Activated T-cell treated with anti-CD3 and anti-CD28 coated beads for 48 hours (primary cell): ENCODE measurements at regions not wholly inside any gene's neighbourhood (a gene's known extent, or its start where the extent isn't known, plus 50 kb on each side); places are given as distances from the start of the nearest gene placed in this dataset.

Experiments used
- DNase-seq: peaks from one replicate; pipeline ENCODE4 v3.0.0-alpha.2; 2020; ENCODE audit warnings: low read depth

DNA sequence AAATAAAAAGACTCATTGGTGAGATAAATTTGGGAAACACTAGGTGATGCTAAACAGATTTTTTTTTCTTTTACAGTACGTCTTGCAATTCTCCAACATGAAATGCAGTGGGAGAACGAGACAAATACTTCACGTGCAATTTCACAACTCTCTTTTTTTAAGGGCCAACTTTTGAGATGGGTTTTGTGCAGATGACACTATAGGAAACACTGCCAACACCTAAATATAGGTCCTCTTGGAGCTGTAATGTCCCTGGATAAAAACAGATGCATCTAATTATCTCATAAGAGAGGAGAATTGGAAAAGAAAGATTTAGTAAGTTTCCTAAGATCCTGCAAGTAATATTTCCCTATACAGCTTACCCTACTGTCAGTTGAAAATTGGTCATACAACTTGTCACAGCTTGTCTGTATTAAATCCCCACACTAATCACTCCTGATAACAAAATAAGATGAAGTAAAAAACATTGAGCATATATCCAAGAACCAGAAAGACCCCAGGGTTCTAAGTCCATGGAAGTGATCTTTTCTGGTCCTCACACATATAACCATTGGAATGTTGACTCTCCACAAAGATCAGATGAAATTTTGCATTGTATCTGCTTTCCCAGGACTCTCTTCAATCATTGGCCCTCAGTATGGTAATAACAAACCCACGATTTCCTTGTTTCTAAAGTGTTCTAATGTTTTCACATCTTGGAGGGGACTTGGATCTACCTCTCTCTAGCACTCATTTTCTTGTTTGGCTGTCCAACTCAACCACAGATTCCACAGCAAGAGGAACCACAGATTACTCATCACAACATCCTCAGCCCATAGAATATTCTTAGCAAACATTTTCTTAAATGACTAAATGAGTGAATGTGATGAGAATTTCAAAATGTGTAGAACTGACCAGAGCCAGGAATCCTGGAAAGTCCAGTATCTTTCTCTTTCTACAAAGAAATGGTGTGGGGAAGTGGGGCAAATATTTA is 769.4 kb upstream of the USP15 start:
- no peak for DNase-seq

DNA sequence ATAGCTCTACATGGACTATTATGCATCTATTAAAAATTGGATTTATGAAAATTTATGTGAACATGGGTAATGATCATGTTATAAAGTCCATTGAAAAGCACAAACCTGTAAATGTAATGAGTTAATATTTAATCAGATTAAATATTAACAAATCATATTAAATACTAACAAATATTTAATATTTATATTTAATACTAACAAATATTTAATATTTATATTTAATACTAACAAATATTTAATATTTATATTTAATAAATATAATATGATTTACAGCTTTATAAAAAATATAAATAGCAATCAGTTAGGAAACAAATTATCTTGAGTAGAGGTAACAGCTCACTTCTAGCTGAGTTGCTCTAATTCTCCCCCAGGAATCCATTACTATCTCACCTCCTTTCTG is 758.0 kb upstream of the USP15 start:
- DNase-seq: no peak

DNA sequence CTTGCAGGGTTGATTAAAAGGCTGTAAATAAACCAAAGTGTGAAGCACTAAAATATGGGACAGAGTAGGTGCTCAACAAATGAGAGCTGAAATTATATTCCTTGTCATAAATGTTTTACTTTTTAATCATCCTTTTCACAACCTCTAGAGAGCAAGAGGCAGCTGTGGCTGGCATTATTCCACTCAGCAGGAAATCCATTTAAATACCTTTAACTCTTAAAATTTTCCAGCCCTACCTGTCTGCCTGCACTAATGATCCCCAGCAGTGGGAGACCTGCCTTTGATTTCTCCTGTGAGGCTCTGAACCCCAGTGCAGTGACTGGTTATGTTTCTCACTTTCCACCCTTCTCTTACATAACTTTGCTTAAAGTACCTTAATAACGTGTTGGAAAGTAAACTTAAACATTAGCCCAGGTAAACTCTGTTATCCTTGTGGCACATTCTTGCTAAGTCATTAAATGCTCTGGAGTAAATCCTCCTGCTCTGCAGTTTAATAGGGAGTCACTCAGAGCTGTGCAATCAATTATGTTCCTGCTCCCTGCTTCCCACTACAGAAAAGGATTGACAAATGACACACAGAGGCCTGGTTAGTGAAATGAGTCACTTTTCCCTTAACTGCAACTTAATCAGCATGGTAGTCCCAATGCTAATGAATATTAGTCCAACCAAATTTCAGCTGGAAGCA is 755.7 kb upstream of the USP15 start:
- DNase-seq: no peak

GRCh38 chr12:61513499-61513898 is 746.7 kb upstream of the USP15 start:
- DNase-seq: no peak

- no peak for DNase-seq
Observed at GRCh38 chr12:61514016-61514415, 746.2 kb upstream of the USP15 start.

DNA sequence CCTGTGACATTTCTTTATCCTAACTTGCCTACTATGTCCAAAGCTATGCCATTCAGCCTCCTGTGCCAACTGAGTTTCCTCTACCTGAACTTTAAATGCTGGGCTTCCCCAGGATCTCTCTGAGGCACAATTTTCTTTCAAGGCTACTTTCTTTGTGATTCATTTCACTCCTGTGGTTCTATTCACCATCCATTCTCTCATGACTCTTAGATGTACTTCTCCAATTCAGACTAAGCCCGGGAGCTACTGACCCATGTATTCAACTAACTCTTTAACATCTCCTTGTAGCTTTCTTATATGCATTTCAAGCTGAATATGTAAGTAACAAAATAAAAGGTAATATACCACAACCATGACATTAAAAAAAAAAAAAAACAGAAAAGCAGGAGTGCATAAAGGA is 738.9 kb upstream of the USP15 start:
- DNase-seq: no peak

DNA sequence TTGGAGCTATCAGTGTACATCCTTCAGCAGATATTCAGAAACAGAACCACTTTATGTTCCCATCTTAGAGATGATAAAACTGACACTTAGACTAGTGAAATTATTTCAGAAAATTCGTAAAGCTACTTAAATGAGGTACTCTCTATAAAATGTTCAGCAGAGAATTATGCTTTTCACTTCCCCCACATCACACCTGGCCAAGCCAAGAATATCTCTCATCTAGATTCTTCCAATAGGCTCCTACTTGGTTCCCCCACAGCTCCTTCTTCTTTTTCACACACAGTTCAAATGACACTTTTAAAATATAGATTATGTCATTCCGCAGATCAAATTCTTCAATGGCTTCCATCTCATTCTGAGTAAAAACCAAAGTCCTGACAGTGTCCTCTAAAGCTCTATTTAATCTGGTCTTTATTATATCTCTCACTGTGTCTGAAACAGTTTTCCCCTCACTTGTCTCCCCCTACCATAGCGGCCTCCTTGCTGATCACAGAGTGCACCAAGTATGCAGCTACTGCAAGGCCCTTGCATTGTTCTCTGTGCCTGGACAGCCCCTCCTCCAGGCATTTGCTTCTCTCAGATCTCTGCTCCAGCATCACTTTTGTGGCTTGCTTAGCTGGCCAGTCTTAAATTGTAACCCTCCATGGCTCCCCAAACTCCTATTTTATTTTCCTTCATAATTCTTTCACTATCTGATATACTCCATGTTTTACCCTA is 736.8 kb upstream of the USP15 start:
- no peak for DNase-seq

- no peak for DNase-seq
Observed at GRCh38 chr12:61524851-61525250, 735.4 kb upstream of the USP15 start.

DNA sequence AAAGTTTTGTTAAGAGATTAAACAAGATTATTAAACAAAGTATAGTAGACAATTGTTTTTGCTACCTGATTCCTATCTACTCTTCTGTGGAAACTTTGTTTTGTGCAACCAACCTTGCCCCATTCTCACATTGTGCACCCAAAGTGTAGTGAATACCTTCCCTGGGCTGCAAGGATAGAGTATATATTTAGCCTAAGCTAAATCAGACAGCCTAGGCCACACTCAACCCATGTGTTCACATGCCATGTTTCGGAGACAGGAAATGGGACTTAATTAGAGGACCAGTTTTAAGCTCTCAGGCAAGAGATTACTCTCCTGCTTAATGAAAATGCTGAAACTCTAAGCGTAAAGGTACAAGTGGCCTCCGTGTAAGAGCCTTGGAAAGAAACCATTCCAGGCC is 734.9 kb upstream of the USP15 start:
- no peak for DNase-seq

DNA sequence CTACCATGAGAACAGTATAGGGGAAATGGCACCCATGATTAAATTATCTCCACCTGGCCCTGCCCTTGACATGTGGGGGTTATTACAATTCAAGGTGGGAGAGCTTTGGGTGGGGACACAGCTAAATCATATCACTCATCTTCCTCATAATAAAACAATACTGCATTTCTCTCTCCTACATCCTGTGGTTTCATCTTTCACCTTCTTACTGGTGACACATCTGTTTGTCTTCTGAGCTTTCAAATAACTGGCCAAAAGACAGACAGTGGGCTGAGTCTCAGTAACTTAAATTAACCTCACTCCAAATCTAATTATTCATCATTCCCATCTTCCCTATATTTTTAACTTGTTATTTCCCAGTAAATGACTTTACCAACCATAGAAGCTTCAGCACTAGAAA is 729.7 kb upstream of the USP15 start:
- no peak for DNase-seq

GRCh38 chr12:61531195-61531594 is 729.0 kb upstream of the USP15 start:
- DNase-seq: no peak

DNA sequence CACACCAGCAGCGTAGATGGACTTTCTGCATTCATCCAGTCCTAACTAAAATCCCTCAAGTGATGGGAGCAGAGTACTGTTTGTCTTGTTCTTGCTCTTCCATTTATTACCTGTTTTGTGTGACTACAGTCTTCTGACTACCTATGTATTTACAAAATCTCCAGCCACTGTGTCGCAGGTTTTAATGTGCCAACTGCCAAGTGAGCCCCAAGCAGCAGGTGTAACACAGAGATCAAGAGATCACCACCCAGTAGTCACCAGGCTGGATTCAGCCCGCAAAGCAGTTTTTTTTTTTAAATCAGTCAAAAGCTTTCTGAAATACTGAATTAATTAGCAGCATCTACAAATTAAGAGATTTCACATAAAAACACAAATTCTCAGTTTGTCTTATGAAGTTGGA is 724.1 kb upstream of the USP15 start:
- no peak for DNase-seq

- no peak for DNase-seq
Observed at GRCh38 chr12:61536525-61536924, 723.7 kb upstream of the USP15 start.

- DNase-seq: no peak
Observed at GRCh38 chr12:61538951-61539350, 721.3 kb upstream of the USP15 start.

GRCh38 chr12:61542551-61542950 is 717.7 kb upstream of the USP15 start:
- no peak for DNase-seq

GRCh38 chr12:61546296-61546695 is 713.9 kb upstream of the USP15 start:
- DNase-seq: no peak

- no peak for DNase-seq
Observed at GRCh38 chr12:61553091-61553490, 707.1 kb upstream of the USP15 start.

DNA sequence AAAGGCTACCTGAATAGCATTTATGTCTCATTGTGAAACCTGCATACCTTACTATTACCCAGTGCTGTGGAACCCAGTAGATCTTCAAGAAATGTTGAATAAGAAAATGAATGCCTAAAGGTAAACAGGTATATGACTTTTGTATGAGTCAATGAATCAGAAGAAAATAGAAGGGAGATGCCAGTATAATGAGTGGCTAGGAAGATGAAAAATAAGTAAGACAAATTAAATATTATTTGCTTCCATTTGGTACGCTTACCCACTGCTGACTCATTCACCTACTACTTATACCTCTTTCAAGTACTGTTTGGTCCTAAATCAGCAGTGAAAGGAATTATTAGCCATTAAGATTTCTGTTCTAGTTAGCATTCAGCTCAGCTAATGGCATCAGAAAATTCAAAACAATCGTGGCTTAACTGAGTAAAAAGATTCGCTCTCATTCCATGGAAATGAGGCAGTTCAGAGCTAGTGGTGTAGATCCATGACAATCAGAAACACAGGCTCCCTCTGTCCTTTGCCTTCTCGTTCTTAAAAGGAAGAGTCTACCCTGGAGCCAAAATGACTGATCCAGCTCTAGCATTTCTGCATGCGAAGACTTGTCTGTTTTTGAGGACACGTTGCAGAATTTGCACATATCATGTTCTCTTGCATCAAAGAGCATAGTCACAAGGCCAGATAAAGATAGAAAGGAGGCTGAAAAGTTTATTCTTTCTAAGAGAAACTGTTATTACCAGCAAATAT is 705.8 kb upstream of the USP15 start:
- no peak for DNase-seq

- DNase-seq: no peak
Observed at GRCh38 chr12:61563665-61564450, 696.3 kb upstream of the USP15 start.

DNA sequence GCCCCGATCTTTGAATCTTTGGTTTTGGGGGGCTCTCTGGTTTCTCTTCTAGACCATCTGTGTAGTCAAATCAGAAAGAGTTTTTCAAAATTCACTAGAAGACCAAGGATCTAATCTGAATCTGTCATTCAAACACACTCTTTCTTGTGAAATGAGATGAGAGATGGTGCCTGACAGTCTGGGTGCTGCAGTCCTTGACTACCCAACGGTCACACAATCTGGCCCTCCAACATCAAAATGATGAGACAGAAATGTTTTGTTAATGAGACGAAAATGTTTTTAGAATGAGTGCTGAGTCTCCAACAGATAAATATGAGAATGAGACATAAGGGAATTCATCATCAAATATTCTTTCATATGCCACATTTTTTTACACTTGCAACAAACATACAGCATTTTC is 695.7 kb upstream of the USP15 start:
- no peak for DNase-seq

- no peak for DNase-seq
Observed at GRCh38 chr12:61566183-61566582, 694.0 kb upstream of the USP15 start.
